SU-DHL-6 (cell line): ENCODE measurements at regions not wholly inside any gene's neighbourhood (a gene's known extent, or its start where the extent isn't known, plus 50 kb on each side); places are given as distances from the start of the nearest gene placed in this dataset.

ENCODE experiments used
- H2AFZ ChIP-seq: fragments of 200-600 bp; sonication (generic); 2 replicates; pipeline ENCODE4 v1.6.1; 2014; ENCODE audit warnings: low read depth, mild to moderate bottlenecking, moderate library complexity, mixed read lengths, antibody characterized with exemption, low read length; ENCODE audit not compliant: severe bottlenecking
- H3F3A ChIP-seq: fragments of 200-600 bp; shearing (Covaris generic); 2 replicates; pipeline ENCODE4 v1.6.0; 2016; ENCODE audit warnings: antibody characterized with exemption, mild to moderate bottlenecking; ENCODE audit not compliant: insufficient read depth
- H3K27ac ChIP-seq: fragments of 200-600 bp; sonication (generic); 2 replicates; pipeline ENCODE4 v1.5.1; 2016; ENCODE audit warnings: low read depth, mild to moderate bottlenecking, low read length, moderate library complexity, mixed read lengths
- H3K27me3 ChIP-seq: fragments of 200-600 bp; sonication (generic), shearing (Covaris generic); 2 replicates; pipeline ENCODE4 v1.6.0; 2014; ENCODE audit warnings: mild to moderate bottlenecking, low read length
- H3K36me3 ChIP-seq: fragments of 200-600 bp; sonication (generic); 2 replicates; pipeline ENCODE4 v1.6.1; 2014; ENCODE audit warnings: mild to moderate bottlenecking, low read length, mixed read lengths
- H3K4me2 ChIP-seq: fragments of 300-600, 200-600 bp; shearing (Covaris generic), sonication (generic); 2 replicates; pipeline ENCODE4 v1.6.0; 2014; ENCODE audit warnings: low read length, low read depth, mild to moderate bottlenecking; ENCODE audit not compliant: poor library complexity, severe bottlenecking
- H3K4me3 ChIP-seq: fragments of 200-600 bp; sonication (generic); 2 replicates; pipeline ENCODE4 v1.5.1; 2014; ENCODE audit warnings: antibody characterized with exemption, low read length, mild to moderate bottlenecking, mixed read lengths; ENCODE audit not compliant: insufficient read depth, poor library complexity, severe bottlenecking
- H3K79me2 ChIP-seq: fragments of 200-600 bp; sonication (generic); 2 replicates; pipeline ENCODE4 v1.6.1; 2014; ENCODE audit warnings: mild to moderate bottlenecking, low read length, moderate library complexity; ENCODE audit not compliant: insufficient read depth
- H3K9ac ChIP-seq: fragments of 200-600 bp; sonication (generic); 2 replicates; pipeline ENCODE4 v1.7.0; 2014; ENCODE audit warnings: mild to moderate bottlenecking, low read length
- H3K9me2 ChIP-seq: fragments of 200-600 bp; sonication (generic); replicated peaks from 2 replicates; pipeline ENCODE4 v1.6.1; 2014; ENCODE audit warnings: low read length; ENCODE audit not compliant: insufficient read depth
- H3K9me3 ChIP-seq: fragments of 200-600 bp; sonication (generic); 2 replicates; pipeline ENCODE4 v1.6.1; 2014; ENCODE audit warnings: low read length, mixed read lengths; ENCODE audit not compliant: insufficient read depth
- H4K20me1 ChIP-seq: fragments of 200-600 bp; sonication (generic); 2 replicates; pipeline ENCODE4 v1.6.1; 2014; ENCODE audit warnings: low read depth, mild to moderate bottlenecking, antibody characterized with exemption, low read length, moderate library complexity, mixed read lengths
- EZH2phosphoT487 ChIP-seq: fragments of 200-600 bp; sonication (generic), shearing (Covaris generic); conservative IDR thresholded peaks from 2 replicates; pipeline ENCODE4 v1.6.1; 2018; ENCODE audit warnings: mild to moderate bottlenecking, antibody characterized with exemption, low read length, moderate library complexity, mixed read lengths
- TF ChIP-seq, protein P1 (sequence below): fragments of 200-600 bp; sonication (generic); IDR thresholded peaks from one replicate; pipeline ENCODE4 v1.5.1; 2017; ENCODE audit warnings: antibody characterized with exemption, mild to moderate bottlenecking, low read length, moderate library complexity; ENCODE audit not compliant: insufficient read depth, poor library complexity, severe bottlenecking

DNA sequence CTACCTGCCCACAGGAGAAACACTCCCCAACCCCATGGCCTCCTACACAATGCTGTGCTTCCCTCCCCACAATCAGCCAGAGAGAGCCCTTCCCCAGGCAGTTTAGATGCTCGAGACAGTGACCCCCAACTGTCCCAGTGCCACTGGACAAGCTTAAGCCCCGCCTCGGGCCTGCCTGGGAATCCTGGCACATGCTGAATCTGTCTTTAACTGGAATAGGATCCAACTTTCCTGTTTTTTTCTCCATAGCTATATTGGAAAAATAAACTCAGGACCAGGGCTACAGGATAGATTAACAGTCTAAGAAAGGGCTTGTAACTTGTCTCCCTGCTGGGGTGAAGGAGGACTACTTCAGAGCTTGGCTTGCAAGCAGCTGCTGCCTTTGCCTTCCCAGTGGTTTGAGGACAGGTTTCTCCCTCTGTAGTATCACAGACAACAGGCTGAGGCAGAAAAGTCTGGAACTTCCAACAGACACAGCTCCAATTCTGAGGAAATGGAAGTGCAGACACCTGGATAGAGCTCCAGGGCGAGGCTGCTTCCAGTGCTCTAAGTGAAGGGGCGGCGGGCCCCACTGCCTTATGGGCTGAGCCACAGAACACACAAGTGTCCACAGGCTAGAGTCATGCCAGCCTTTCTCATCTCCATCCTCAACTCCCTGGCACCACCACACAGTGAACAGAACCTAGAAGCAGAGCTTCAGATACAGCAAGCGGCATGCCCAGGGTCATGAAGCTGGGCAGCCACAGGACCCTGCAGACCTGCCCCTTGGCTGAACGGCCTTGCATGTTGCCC, 228.3 kb downstream of the TUBA3C start:
- Histone ChIP-seq H2AFZ (no peak overlapping the region), H3K4me2 (no peak overlapping the region), H3K9me2 (no peaks in the 10 kb centered on the region), H3K27me3 (no peaks in the 10 kb centered on the region), H3K9ac (no peak overlapping the region), H3K9me3 (peaks cover 13% of the 10 kb centered on the region; the same call in 1 of the 2 replicates), H3F3A (no peaks in the 10 kb centered on the region), H3K27ac (no peak overlapping the region), H3K36me3 (no peaks in the 10 kb centered on the region), H4K20me1 (no peaks in the 10 kb centered on the region), H3K79me2 (no peaks in the 10 kb centered on the region), H3K4me3 (no peak overlapping the region)
- no peak for TF ChIP-seq EZH2phosphoT487
- TF ChIP-seq, protein P1, sequence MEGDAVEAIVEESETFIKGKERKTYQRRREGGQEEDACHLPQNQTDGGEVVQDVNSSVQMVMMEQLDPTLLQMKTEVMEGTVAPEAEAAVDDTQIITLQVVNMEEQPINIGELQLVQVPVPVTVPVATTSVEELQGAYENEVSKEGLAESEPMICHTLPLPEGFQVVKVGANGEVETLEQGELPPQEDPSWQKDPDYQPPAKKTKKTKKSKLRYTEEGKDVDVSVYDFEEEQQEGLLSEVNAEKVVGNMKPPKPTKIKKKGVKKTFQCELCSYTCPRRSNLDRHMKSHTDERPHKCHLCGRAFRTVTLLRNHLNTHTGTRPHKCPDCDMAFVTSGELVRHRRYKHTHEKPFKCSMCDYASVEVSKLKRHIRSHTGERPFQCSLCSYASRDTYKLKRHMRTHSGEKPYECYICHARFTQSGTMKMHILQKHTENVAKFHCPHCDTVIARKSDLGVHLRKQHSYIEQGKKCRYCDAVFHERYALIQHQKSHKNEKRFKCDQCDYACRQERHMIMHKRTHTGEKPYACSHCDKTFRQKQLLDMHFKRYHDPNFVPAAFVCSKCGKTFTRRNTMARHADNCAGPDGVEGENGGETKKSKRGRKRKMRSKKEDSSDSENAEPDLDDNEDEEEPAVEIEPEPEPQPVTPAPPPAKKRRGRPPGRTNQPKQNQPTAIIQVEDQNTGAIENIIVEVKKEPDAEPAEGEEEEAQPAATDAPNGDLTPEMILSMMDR: no peak

DNA sequence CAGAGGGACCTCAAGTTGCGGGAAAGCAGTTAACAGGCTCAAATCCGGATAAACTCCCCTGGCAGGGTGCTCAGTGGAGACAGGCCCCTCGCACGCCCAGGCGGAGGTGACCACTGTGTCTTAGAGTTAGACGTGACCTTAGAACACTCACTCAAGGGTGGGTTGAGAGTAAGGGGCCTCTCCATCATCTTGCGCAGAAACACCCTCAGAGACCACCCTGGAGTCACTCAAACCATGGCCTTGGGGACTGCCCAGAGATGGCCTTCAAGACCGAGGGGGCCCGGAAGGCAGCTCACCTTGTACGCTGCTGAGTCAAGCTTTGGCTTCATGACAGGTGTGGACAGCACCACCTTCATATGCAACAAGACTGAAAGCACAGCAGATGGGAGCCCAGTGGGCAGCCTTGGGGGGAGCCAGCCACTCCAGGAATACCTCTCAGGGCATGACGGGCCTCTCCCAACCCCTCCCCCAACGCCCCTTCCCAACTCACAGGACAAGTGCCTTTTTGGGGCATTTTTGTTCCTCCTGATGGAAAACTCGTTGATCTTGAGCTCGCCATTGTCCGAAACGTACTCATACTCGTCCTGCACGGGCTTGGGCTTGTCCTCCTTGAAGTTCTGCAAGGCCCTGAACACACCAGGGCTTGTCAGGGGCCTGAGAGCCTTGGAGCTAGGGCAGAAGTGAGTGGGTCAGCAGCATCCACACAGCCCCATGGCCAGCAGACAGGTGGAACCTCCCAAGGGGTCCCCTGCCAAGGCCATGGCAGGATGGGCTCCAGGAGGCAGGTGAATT, 229.2 kb downstream of the TUBA3C start:
- no peak overlapping the region for H3K4me2 ChIP-seq
- no peaks in the 10 kb centered on the region for H4K20me1 ChIP-seq
- no peaks in the 10 kb centered on the region for H3K27me3 ChIP-seq
- no peak overlapping the region for H3K9ac ChIP-seq
- no peaks in the 10 kb centered on the region for H3K9me2 ChIP-seq
- H3K4me3 ChIP-seq: no peak overlapping the region
- no peaks in the 10 kb centered on the region for H3F3A ChIP-seq
- H3K36me3 ChIP-seq: no peaks in the 10 kb centered on the region
- H3K27ac ChIP-seq: no peak overlapping the region
- TF ChIP-seq, protein P1: no peak
- no peak for TF ChIP-seq EZH2phosphoT487
- H3K79me2 ChIP-seq: no peaks in the 10 kb centered on the region
- H2AFZ ChIP-seq: no peak overlapping the region
- H3K9me3 ChIP-seq: peaks cover 8% of the 10 kb centered on the region; the same call in 1 of the 2 replicates

DNA sequence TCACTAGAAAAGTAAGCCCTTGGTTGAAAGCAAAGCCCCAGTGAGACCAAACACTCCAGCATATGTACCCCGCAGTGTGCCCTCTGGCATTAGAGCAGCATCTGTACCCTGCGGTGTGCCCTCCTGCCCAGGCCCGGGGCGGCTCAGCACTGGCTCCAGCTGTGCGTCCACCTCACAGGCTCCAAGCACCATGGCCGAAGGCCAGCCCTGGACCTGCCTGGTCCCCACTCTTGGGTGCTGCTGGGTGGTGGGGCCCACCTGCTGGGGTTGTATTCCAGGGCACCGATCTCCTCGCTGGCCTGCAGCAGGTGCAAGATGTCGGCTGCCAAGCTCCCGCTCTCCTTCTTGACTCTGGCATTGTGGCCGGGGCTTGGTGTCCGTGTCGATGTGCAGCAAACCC, 230.2 kb downstream of the TUBA3C start:
- Histone ChIP-seq H3K4me3 (no peak overlapping the region), H3K27ac (no peak overlapping the region), H3K27me3 (no peaks in the 10 kb centered on the region), H3K9me2 (no peaks in the 10 kb centered on the region), H3K79me2 (no peaks in the 10 kb centered on the region), H3F3A (no peaks in the 10 kb centered on the region), H3K36me3 (no peaks in the 10 kb centered on the region), H2AFZ (no peak overlapping the region), H3K4me2 (no peak overlapping the region), H3K9ac (no peak overlapping the region), H4K20me1 (no peaks in the 10 kb centered on the region), H3K9me3 (no peaks in the 10 kb centered on the region; the same call in 1 of the 2 replicates)
- TF ChIP-seq EZH2phosphoT487: no peak
- TF ChIP-seq, protein P1: no peak
